A549 (cell line): ENCODE measurements at regions not wholly inside any gene's neighbourhood (a gene's known extent, or its start where the extent isn't known, plus 50 kb on each side); places are given as distances from the start of the nearest gene placed in this dataset.

ENCODE experiments used
- ATAC-seq, 2 experiments: fragments of 200-7000 bp in 1 of 2; fragments of >200 bp in 1 of 2; cut with Nextera tagmentation in 1 of 2; cut with Tn5 transposase in 1 of 2; 3 replicates each; pipeline versions ENCODE4 v1.8.0 to v1.9.1; 2018 to 2020; ENCODE audit warnings: mild to moderate bottlenecking in 1 of 2, moderate library complexity in 1 of 2
- CTCF ChIA-PET: fragments of 300-600 bp; sonication (Branson Sonifier 250); formaldehyde crosslinking; extraction: SDS; loops from one replicate; lab custom pipeline; 2021; ENCODE audit warnings: antibody characterized with exemption, inconsistent platforms; lab: Yijun Ruan, JAX
- POLR2A ChIA-PET: fragments of 350-600 bp; formaldehyde crosslinking; extraction: SDS; loops from one replicate; lab custom pipeline; 2021; ENCODE audit warnings: antibody characterized with exemption, inconsistent platforms; lab: Yijun Ruan, JAX
- DNase-seq, 2 experiments: peaks; one replicate each; pipeline versions ENCODE4 v3.0.0 to v3.0.0-alpha.2; 2011 to 2016; ENCODE audit warnings: low read depth in 1 of 2, low spot score in 1 of 2
- FAIRE-seq: peaks from 2 replicates; lab custom pipeline; 2011; peaks lifted over from hg19 to GRCh38; lab: Jason Lieb, UNC
- H3K27ac ChIP-seq, 2 experiments: fragments of >200 bp; sonication (Bioruptor Twin); formaldehyde crosslinking; 3 replicates each; pipeline ENCODE4 v1.5.1; 2016 to 2017
- H3K4me1 ChIP-seq: fragments of >200 bp; sonication (Bioruptor Twin); formaldehyde crosslinking; 3 replicates; pipeline ENCODE4 v1.6.1; 2016
- H3K4me2 ChIP-seq: fragments of >200 bp; sonication (Bioruptor Twin); formaldehyde crosslinking; 3 replicates; pipeline ENCODE4 v1.6.1; 2016
- H3K4me3 ChIP-seq: fragments of >200 bp; sonication (Bioruptor Twin); formaldehyde crosslinking; 3 replicates; pipeline ENCODE4 v1.5.1; 2016
- H3K9me3 ChIP-seq: fragments of >200 bp; sonication (Bioruptor Twin); formaldehyde crosslinking; 3 replicates; pipeline ENCODE4 v1.6.1; 2016
- BCL3 ChIP-seq: fragments of >200 bp; sonication (Bioruptor Twin); formaldehyde crosslinking; IDR thresholded peaks from 3 replicates; pipeline ENCODE4 v1.6.1; 2016
- CBX2 ChIP-seq: fragments of 200-600 bp; sonication (generic); IDR thresholded peaks from 2 replicates; pipeline ENCODE4 v1.6.1; 2016; ENCODE audit warnings: low read depth, mild to moderate bottlenecking, borderline replicate concordance
- CBX8 ChIP-seq: fragments of 200-600 bp; sonication (generic); IDR thresholded peaks from 2 replicates; pipeline ENCODE4 v1.6.1; 2016
- E2F6 ChIP-seq: IDR thresholded peaks from 2 replicates; pipeline ENCODE4 v1.6.1; 2012; ENCODE audit warnings: low read depth, borderline replicate concordance
- ESRRA ChIP-seq: fragments of 150-350 bp; IDR thresholded peaks from 2 replicates; pipeline ENCODE4 v1.6.1; 2014; ENCODE audit warnings: mild to moderate bottlenecking, low read length, borderline replicate concordance
- FOSB ChIP-seq: fragments of 250-450 bp; sonication (Bioruptor Pico); IDR thresholded peaks from 2 replicates; pipeline ENCODE4 v1.5.0; 2020; ENCODE audit warnings: mild to moderate bottlenecking, moderate library complexity
- FOSL2 ChIP-seq, 2 experiments: fragments of 450-650 bp in 1 of 2; fragments of >200 bp in 1 of 2; sonication (Bioruptor Twin) in 1 of 2; formaldehyde crosslinking; IDR thresholded peaks; 2 replicates each; pipeline versions ENCODE4 v1.5.0 to v1.6.1; 2016 to 2020; ENCODE audit warnings: mild to moderate bottlenecking in 1 of 2, moderate library complexity in 1 of 2
- HDAC2 ChIP-seq: fragments of 200-600 bp; sonication (generic); IDR thresholded peaks from 2 replicates; pipeline ENCODE4 v1.6.1; 2016
- HEYL ChIP-seq: fragments of 250-450 bp; sonication (Bioruptor Pico); IDR thresholded peaks from 2 replicates; pipeline ENCODE4 v1.8.0; 2021; ENCODE audit warnings: mild to moderate bottlenecking, moderate library complexity
- HOXA7 ChIP-seq: fragments of 250-450 bp; sonication (Bioruptor Pico); IDR thresholded peaks from 2 replicates; pipeline ENCODE4 v1.5.0; 2020; ENCODE audit warnings: mild to moderate bottlenecking, moderate library complexity
- JUNB ChIP-seq: fragments of >200 bp; sonication (Bioruptor Twin); formaldehyde crosslinking; IDR thresholded peaks from 2 replicates; pipeline ENCODE4 v1.6.1; 2016
- MAFK ChIP-seq: fragments of 450-650 bp; IDR thresholded peaks from 2 replicates; pipeline ENCODE4 v1.6.1; 2014; ENCODE audit not compliant: partially characterized antibody
- MAZ ChIP-seq: fragments of 150-350 bp; IDR thresholded peaks from 2 replicates; pipeline ENCODE4 v1.6.1; 2014; ENCODE audit warnings: antibody characterized with exemption, low read depth, low read length, borderline replicate concordance
- MYC ChIP-seq: IDR thresholded peaks from 2 replicates; pipeline ENCODE4 v1.6.1; 2012; ENCODE audit warnings: mild to moderate bottlenecking, inconsistent platforms, low read length, improper control_type of control experiment, borderline replicate concordance
- NPAS2 ChIP-seq: fragments of 250-450 bp; sonication (Bioruptor Pico); IDR thresholded peaks from 2 replicates; pipeline ENCODE4 v1.8.0; 2022; ENCODE audit warnings: mild to moderate bottlenecking, moderate library complexity, borderline replicate concordance
- NR3C1 ChIP-seq: fragments of >200 bp; sonication (Bioruptor Twin); formaldehyde crosslinking; IDR thresholded peaks from 3 replicates; pipeline ENCODE4 v1.6.1; 2017
- POLR2A ChIP-seq: IDR thresholded peaks from 2 replicates; pipeline ENCODE4 v1.6.1; 2012; ENCODE audit warnings: mild to moderate bottlenecking, low read length
- POLR2AphosphoS2 ChIP-seq: conservative IDR thresholded peaks from 2 replicates; pipeline ENCODE4 v1.6.1; 2012; ENCODE audit warnings: low read length, improper control_type of control experiment, inconsistent platforms
- RAD21 ChIP-seq, 2 experiments: fragments of >200 bp in 1 of 2; sonication (Bioruptor Twin) in 1 of 2; formaldehyde crosslinking in 1 of 2; IDR thresholded peaks in 1 of 2; conservative IDR thresholded peaks in 1 of 2; 2 replicates in 1 of 2; 3 replicates in 1 of 2; pipeline ENCODE4 v1.6.1; 2012 to 2018; ENCODE audit warnings: inconsistent platforms in 1 of 2
- RARB ChIP-seq: fragments of 250-450 bp; sonication (Bioruptor Pico); IDR thresholded peaks from 2 replicates; pipeline ENCODE4 v1.8.0; 2021; ENCODE audit warnings: mild to moderate bottlenecking, moderate library complexity
- RCOR1 ChIP-seq: fragments of 150-350 bp; IDR thresholded peaks from 2 replicates; pipeline ENCODE4 v1.6.1; 2014; ENCODE audit warnings: antibody characterized with exemption, low read length, low read depth
- RNF2 ChIP-seq: fragments of 200-600 bp; sonication (generic); IDR thresholded peaks from 2 replicates; pipeline ENCODE4 v1.6.1; 2016; ENCODE audit warnings: low read depth, mild to moderate bottlenecking, antibody characterized with exemption, moderate library complexity, borderline replicate concordance
- SMC3 ChIP-seq: fragments of >200 bp; sonication (Bioruptor Twin); formaldehyde crosslinking; IDR thresholded peaks from 3 replicates; pipeline ENCODE4 v1.6.1; 2018; ENCODE audit warnings: inconsistent platforms
- SREBF2 ChIP-seq: fragments of 450-650 bp; IDR thresholded peaks from 2 replicates; pipeline ENCODE4 v1.6.1; 2014; ENCODE audit warnings: mild to moderate bottlenecking, moderate library complexity
- TFCP2L1 ChIP-seq: fragments of 250-450 bp; sonication (Bioruptor Pico); IDR thresholded peaks from 2 replicates; pipeline ENCODE4 v1.5.0; 2021; ENCODE audit warnings: mild to moderate bottlenecking
- ZC3H11A ChIP-seq: fragments of 450-650 bp; IDR thresholded peaks from 2 replicates; pipeline ENCODE4 v1.6.1; 2014; ENCODE audit warnings: antibody characterized with exemption, mild to moderate bottlenecking
- ZFP36 ChIP-seq: fragments of 450-650 bp; IDR thresholded peaks from 2 replicates; pipeline ENCODE4 v1.6.1; 2014; ENCODE audit warnings: borderline replicate concordance; ENCODE audit not compliant: partially characterized antibody
- whole genome bisulfite sequencing: methylation state at CpG from one replicate; pipeline ENCODE4 v1.1.6; 2017; ENCODE audit errors: missing lambda C conversion rate; 5-methylcytosine and 5-hydroxymethylcytosine counted together
- TF ChIP-seq, protein P1 (sequence below): IDR thresholded peaks from 2 replicates; pipeline ENCODE4 v1.6.1; 2012

DNA sequence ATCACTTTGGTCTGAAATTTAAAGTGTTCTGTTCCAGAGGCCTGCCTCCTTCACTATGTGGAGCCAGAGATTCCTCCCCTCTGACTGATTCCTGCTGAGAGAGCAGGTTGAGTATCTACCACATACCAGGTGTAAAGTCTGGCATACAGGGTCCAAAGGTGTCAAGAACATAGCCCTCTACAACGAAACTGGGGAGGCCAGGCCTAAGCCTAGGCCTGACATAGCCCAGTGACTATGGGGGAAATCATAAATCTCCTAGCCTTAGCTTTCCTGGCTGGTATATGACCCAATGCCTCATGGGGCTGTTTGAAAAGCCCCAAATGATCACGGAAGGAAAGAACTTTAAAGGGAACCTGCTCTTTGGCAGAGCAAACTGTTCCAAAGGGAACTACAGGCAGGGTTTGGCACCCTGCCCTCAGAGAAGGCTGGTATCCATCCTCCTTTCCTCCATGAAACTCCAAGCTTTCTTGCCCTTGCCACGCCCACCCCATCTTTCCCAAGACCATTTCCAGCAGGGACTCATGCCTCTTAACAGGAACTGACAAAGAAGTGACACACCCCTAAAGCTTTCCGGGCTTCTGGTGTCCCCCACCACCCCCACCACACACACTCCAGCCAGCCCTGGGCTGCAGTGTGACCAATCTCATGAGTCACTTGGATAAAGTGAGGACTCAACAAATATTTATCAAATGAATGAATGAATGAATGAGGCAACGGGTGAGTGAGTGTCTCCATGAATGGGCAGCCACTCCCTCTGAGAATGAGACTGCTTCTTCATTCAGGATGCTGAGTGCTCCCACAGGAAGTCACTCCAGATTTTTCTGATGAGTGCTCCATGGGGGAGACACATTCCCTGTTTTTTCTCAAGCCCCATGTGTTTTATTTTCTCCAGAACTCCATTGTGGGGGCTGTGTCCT lies 93.3 kb upstream of the CALM2 start (continued):
- peak; percentile 37 to 61; a peak in 4 of 5 replicates for TF ChIP-seq RAD21 (conservative IDR thresholded peaks at IDR 0.05 in 1 of 2, IDR thresholded peaks at IDR 0.05 in 1 of 2)
- TF ChIP-seq ESRRA: no peak
- TF ChIP-seq BCL3: peak; percentile 88; the same call in 2 of the 3 replicates
- TF ChIP-seq ZFP36: peak; percentile 54
- TF ChIP-seq CBX2: no peak
- TF ChIP-seq CBX8: no peak
- TF ChIP-seq, protein P1, sequence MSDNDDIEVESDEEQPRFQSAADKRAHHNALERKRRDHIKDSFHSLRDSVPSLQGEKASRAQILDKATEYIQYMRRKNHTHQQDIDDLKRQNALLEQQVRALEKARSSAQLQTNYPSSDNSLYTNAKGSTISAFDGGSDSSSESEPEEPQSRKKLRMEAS: peak; percentile 84
- TF ChIP-seq ZC3H11A: no peak
- TF ChIP-seq MAFK: peak; percentile 97
- TF ChIP-seq FOSL2 (IDR thresholded peaks at IDR 0.05): peak; percentile 97
- peak; percentile 98 for TF ChIP-seq FOSL2 (CRISPR knock-in tag; IDR thresholded peaks at IDR 0.05)
- TF ChIP-seq, all 56 proteins: peak for 20

DNA sequence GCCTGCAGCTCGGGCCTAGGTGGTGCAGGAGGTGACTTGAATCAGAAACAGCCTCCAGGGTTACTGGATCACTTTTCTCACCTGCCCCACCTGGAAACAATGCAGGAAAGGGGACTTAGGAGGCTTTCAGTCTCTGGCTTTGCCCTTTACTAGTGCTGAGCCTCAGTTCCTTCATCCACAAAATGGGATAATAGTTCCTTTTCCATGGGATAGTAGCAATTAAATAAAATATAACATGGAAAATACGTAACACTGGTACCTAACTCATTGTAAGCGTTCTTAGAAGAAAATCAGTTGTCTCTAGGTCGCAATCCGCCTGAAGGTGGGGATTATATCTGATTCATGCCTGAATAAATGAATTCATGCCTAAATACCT lies 91.4 kb upstream of the CALM2 start:
- 95% methylated on average over 4 of the region's 5 CpGs for WGBS
- TF ChIP-seq HEYL: no peak
- no peak for TF ChIP-seq HOXA7 (CRISPR knock-in tag)
- TF ChIP-seq MAZ: no peak
- no peak for TF ChIP-seq ZC3H11A
- no peak for TF ChIP-seq NR3C1
- no peak for TF ChIP-seq RCOR1
- TF ChIP-seq HDAC2: no peak
- TF ChIP-seq POLR2A: no peak
- no peak for TF ChIP-seq MYC
- no peak for TF ChIP-seq RARB (CRISPR knock-in tag)
- no peak for TF ChIP-seq POLR2AphosphoS2
- no peak for TF ChIP-seq TFCP2L1 (CRISPR knock-in tag)
- no peak for TF ChIP-seq JUNB
- no peak for TF ChIP-seq MAFK
- TF ChIP-seq SREBF2: no peak
- TF ChIP-seq, all 56 proteins: peak for 0
- no peaks in the 10 kb centered on the region for H3K9me3 ChIP-seq
- DNase-seq (no peak), FAIRE-seq (no peak), ATAC-seq (no peak)
- H3K27ac ChIP-seq: peak overlapping the region in 1 of 2 experiments; percentile 95; a peak in 4 of 6 replicates
- peaks cover 53% of the 10 kb centered on the region for H3K4me1 ChIP-seq
- H3K4me3 ChIP-seq: no peak overlapping the region
- no peak overlapping the region for H3K4me2 ChIP-seq
- ChIA-PET CTCF (interaction anchor here (1.0 kb wide), 1 partner anchor 50 kb away, joined by 3 read pairs; no protein-coding TSS in a partner anchor), POLR2A (no interaction called here)

- DNase-seq: no peak
- WGBS: 82% methylated on average over 8 of the region's 8 CpGs
- CTCF ChIA-PET: interaction anchor here (1.0 kb wide), 1 partner anchor 50 kb away, joined by 3 read pairs; no protein-coding TSS in a partner anchor
- Histone ChIP-seq H3K9me3 (no peaks in the 10 kb centered on the region), H3K4me1 (peaks cover 50% of the 10 kb centered on the region), H3K4me3 (no peak overlapping the region), H3K4me2 (no peak overlapping the region), H3K27ac (peak overlapping the region in 1 of 2 experiments; percentile 95; a peak in 3 of 6 replicates)
- TF ChIP-seq MYC (no peak), RCOR1 (no peak), E2F6 (no peak), SMC3 (no peak), RNF2 (no peak), FOSB (CRISPR knock-in tag) (no peak), NPAS2 (no peak), MAZ (no peak)
- ATAC-seq: no peak
- POLR2A ChIA-PET: no interaction called here
- no peak for FAIRE-seq
Observed at GRCh38 chr2:47266939-47267710, 90.8 kb upstream of the CALM2 start.
